ENCODE measurements at regions not wholly inside any gene's neighbourhood (a gene's known extent, or its start where the extent isn't known, plus 50 kb on each side); places are given as distances from the start of the nearest gene placed in this dataset.

DNA sequence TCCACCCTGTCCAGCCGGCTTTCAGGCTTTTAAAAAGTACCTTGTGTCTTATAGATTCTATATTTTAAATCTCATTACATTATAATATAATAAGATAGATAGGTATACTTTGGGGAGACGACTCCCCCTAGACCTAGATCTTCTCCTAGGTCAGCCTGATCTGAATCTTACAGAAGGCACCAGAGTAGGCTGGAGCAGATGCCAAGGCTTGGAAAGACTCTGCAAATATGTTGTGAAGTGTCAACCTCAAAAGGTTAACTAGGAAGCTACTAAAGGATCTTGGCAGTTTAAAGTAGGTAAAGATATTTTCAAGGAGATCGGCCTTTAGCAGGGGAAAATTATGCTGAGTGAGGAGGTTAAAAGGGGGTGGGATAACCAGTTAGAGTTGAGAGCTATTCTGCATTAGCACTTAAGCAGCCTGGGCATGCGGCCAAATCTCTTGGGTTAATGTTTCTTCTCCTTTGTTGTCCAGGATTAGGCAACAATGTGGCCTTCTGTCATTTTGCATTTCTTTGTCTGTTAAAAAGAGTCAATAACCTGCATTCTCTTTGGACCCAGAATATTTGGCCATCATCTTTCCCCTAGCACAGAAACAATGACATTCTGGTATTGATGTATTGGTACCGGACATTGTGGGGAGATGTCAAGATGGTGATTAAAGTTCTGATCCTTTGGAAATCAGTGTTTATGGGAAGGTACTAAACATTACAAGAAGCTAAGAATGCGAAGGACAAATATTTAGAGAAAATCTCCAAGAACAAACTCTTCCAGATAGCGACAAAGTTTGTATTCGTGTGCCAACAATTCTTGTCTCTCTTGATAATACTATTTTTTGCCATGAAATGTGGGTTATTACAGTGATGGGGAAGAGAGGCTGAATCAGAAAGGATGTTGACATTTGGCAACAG is 51.2 kb upstream of the DHX40 start:
- TF ChIP-seq, protein P1, sequence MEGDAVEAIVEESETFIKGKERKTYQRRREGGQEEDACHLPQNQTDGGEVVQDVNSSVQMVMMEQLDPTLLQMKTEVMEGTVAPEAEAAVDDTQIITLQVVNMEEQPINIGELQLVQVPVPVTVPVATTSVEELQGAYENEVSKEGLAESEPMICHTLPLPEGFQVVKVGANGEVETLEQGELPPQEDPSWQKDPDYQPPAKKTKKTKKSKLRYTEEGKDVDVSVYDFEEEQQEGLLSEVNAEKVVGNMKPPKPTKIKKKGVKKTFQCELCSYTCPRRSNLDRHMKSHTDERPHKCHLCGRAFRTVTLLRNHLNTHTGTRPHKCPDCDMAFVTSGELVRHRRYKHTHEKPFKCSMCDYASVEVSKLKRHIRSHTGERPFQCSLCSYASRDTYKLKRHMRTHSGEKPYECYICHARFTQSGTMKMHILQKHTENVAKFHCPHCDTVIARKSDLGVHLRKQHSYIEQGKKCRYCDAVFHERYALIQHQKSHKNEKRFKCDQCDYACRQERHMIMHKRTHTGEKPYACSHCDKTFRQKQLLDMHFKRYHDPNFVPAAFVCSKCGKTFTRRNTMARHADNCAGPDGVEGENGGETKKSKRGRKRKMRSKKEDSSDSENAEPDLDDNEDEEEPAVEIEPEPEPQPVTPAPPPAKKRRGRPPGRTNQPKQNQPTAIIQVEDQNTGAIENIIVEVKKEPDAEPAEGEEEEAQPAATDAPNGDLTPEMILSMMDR (IDR thresholded peaks at IDR 0.05), result no peak

More for the DNA sequence above, 51.2 kb upstream of the DHX40 start:
- no peaks in the 10 kb centered on the region for H3K9me3 Mint-ChIP-seq (ENCODE audit: low read depth)
- no peak overlapping the region for H3K27ac Mint-ChIP-seq (ENCODE audit: unreplicated experiment)
- DNase-seq (ENCODE audit: low spot score), result no peak
- H3K27me3 Mint-ChIP-seq (ENCODE audit: low read depth), result peaks cover 2% of the 10 kb centered on the region
- H3K36me3 Mint-ChIP-seq (ENCODE audit: low read depth), result no peaks in the 10 kb centered on the region
- peaks cover 5% of the 10 kb centered on the region for H3K4me1 Mint-ChIP-seq (ENCODE audit: low read depth)
- H3K4me3 Mint-ChIP-seq (ENCODE audit: unreplicated experiment), result no peak overlapping the region
